ENCODE measurements at regions not wholly inside any gene's neighbourhood (a gene's known extent, or its start where the extent isn't known, plus 50 kb on each side); places are given as distances from the start of the nearest gene placed in this dataset.

DNA sequence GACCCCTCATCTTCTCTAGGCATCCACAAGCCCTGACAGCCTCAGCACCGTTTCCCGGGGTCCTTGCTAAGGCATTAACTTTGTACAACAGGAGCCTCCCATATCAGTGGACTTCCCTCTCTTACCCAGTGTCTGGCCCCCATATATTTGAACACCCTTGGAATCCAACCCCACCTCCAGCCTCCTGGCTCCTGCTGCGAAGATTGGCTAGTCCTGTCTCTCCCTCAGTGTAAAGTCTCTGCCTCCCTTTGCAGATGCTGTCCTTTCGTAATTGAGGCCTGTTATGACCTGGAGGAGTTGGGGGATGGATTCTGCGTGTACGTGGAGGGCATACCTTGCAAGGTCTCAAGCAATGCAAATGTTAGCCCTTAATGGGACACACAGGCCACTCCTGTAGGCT, 413.7 kb downstream of the IRS2 start:
- Histone ChIP-seq H4K20me1 (ENCODE audit: insufficient read depth) (no peaks in the 10 kb centered on the region), H3K9ac (ENCODE audit: low read length) (no peak overlapping the region), H3K79me2 (ENCODE audit: insufficient read depth, low read length) (no peaks in the 10 kb centered on the region), H3K4me2 (ENCODE audit: low read length) (no peak overlapping the region), H3K27ac (ENCODE audit: low read depth, low read length) (no peak overlapping the region), H3K4me1 (ENCODE audit: control insufficient read depth in 1 of 2, insufficient read depth in 2 of 2, low read length in 2 of 2) (no peaks in the 10 kb centered on the region), H2AFZ (ENCODE audit: low read depth, low read length, poor library complexity, severe bottlenecking) (no peak overlapping the region), H3K4me3 (replicated peaks in 1 of 2; ENCODE audit: low read depth in 1 of 2, low read length in 2 of 2) (no peak overlapping the region), H3K9me3 (ENCODE audit: control insufficient read depth in 1 of 2, insufficient read depth in 1 of 2, low read depth in 1 of 2, low read length in 2 of 2) (no peaks in the 10 kb centered on the region), H3K27me3 (ENCODE audit: insufficient read depth, low read length) (no peaks in the 10 kb centered on the region), H3K36me3 (ENCODE audit: control insufficient read depth in 1 of 2, insufficient read depth in 2 of 2, low read length in 2 of 2) (no peaks in the 10 kb centered on the region), H3K9me2 (ENCODE audit: insufficient read depth) (no peaks in the 10 kb centered on the region)
- intact Hi-C loops (cut with micrococcal nuclease): no loop called here
- DNase-seq (ENCODE audit: low read depth, low spot score) (no peak), ATAC-seq (no peak)
- RAD21 ChIA-PET (ENCODE audit: low non-redundant PET in 1 of 2, low total read pairs in 2 of 2, uncharacterized antibody in 2 of 2, unreplicated experiment in 2 of 2): no interaction called here
- TF ChIP-seq, protein P1, sequence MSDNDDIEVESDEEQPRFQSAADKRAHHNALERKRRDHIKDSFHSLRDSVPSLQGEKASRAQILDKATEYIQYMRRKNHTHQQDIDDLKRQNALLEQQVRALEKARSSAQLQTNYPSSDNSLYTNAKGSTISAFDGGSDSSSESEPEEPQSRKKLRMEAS (IDR thresholded peaks at IDR 0.05): no peak
- TF ChIP-seq EZH2phosphoT487 (IDR thresholded peaks at IDR 0.05; ENCODE audit: borderline replicate concordance) (no peak), ZFX (IDR thresholded peaks at IDR 0.05) (no peak), ZNF274 (IDR thresholded peaks at IDR 0.05; ENCODE audit: low read depth, low read length) (no peak), POLR2A (IDR thresholded peaks at IDR 0.05; ENCODE audit: borderline replicate concordance, extremely low read depth, insufficient read depth, insufficient read length) (no peak), JUND (IDR thresholded peaks at IDR 0.05) (no peak), EZH2 (IDR thresholded peaks at IDR 0.05) (no peak), YY1 (IDR thresholded peaks at IDR 0.05; ENCODE audit: extremely low read depth, insufficient replicate concordance, low read depth, low read length) (no peak), CBX3 (IDR thresholded peaks at IDR 0.05; ENCODE audit: low read depth) (no peak), RAD21 (IDR thresholded peaks at IDR 0.05; ENCODE audit: low read depth) (no peak), SP1 (IDR thresholded peaks at IDR 0.05; ENCODE audit: low read depth) (no peak), ELF1 (IDR thresholded peaks at IDR 0.05; ENCODE audit: borderline replicate concordance, low read depth) (no peak)
- TF ChIP-seq, protein P2, sequence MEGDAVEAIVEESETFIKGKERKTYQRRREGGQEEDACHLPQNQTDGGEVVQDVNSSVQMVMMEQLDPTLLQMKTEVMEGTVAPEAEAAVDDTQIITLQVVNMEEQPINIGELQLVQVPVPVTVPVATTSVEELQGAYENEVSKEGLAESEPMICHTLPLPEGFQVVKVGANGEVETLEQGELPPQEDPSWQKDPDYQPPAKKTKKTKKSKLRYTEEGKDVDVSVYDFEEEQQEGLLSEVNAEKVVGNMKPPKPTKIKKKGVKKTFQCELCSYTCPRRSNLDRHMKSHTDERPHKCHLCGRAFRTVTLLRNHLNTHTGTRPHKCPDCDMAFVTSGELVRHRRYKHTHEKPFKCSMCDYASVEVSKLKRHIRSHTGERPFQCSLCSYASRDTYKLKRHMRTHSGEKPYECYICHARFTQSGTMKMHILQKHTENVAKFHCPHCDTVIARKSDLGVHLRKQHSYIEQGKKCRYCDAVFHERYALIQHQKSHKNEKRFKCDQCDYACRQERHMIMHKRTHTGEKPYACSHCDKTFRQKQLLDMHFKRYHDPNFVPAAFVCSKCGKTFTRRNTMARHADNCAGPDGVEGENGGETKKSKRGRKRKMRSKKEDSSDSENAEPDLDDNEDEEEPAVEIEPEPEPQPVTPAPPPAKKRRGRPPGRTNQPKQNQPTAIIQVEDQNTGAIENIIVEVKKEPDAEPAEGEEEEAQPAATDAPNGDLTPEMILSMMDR (IDR thresholded peaks at IDR 0.05 in 2 of 3, conservative IDR thresholded peaks at IDR 0.05 in 1 of 3; ENCODE audit: borderline replicate concordance in 1 of 3, insufficient read depth in 1 of 3, low read depth in 2 of 3, low read length in 2 of 3): no peak
- TF ChIP-seq, protein P3, sequence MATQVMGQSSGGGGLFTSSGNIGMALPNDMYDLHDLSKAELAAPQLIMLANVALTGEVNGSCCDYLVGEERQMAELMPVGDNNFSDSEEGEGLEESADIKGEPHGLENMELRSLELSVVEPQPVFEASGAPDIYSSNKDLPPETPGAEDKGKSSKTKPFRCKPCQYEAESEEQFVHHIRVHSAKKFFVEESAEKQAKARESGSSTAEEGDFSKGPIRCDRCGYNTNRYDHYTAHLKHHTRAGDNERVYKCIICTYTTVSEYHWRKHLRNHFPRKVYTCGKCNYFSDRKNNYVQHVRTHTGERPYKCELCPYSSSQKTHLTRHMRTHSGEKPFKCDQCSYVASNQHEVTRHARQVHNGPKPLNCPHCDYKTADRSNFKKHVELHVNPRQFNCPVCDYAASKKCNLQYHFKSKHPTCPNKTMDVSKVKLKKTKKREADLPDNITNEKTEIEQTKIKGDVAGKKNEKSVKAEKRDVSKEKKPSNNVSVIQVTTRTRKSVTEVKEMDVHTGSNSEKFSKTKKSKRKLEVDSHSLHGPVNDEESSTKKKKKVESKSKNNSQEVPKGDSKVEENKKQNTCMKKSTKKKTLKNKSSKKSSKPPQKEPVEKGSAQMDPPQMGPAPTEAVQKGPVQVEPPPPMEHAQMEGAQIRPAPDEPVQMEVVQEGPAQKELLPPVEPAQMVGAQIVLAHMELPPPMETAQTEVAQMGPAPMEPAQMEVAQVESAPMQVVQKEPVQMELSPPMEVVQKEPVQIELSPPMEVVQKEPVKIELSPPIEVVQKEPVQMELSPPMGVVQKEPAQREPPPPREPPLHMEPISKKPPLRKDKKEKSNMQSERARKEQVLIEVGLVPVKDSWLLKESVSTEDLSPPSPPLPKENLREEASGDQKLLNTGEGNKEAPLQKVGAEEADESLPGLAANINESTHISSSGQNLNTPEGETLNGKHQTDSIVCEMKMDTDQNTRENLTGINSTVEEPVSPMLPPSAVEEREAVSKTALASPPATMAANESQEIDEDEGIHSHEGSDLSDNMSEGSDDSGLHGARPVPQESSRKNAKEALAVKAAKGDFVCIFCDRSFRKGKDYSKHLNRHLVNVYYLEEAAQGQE (IDR thresholded peaks at IDR 0.05; ENCODE audit: low read depth): no peak
- TF ChIP-seq, protein P4, sequence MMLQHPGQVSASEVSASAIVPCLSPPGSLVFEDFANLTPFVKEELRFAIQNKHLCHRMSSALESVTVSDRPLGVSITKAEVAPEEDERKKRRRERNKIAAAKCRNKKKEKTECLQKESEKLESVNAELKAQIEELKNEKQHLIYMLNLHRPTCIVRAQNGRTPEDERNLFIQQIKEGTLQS (IDR thresholded peaks at IDR 0.05): no peak
- CTCF ChIA-PET: no interaction called here
- BruUV-seq (replicated peaks): no TSS peak
- POLR2A ChIA-PET: no interaction called here

Measured in HCT116 (cell line).